Esophagus squamous epithelium (tissue), 4 donors: ENCODE measurements at regions not wholly inside any gene's neighbourhood (a gene's known extent, or its start where the extent isn't known, plus 50 kb on each side); places are given as distances from the start of the nearest gene placed in this dataset.

Experiments used
- CTCF ChIP-seq, 6 experiments: fragments of 450-650 bp in 4 of 6; fragments of 200-600 bp in 2 of 6; sonication (generic) in 2 of 6; IDR thresholded peaks; one replicate each; pipeline ENCODE4 v1.5.1; 2016 to 2019; ENCODE audit warnings: antibody characterized with exemption in 6 of 6, mild to moderate bottlenecking in 4 of 6, moderate library complexity in 4 of 6
- POLR2A ChIP-seq, 4 donors: fragments of 450-650 bp; IDR thresholded peaks; one replicate each; pipeline ENCODE4 v1.6.1; 2017; ENCODE audit warnings: antibody characterized with exemption in 4 of 4, mild to moderate bottlenecking in 4 of 4, moderate library complexity in 3 of 4

GRCh38 chr14:43640718-43641267, 866.3 kb downstream of the FSCB start:
- TF ChIP-seq CTCF (IDR thresholded peaks at IDR 0.05), result no peak
- TF ChIP-seq POLR2A (IDR thresholded peaks at IDR 0.05), result no peak
